ENCODE measurements at regions not wholly inside any gene's neighbourhood (a gene's known extent, or its start where the extent isn't known, plus 50 kb on each side); places are given as distances from the start of the nearest gene placed in this dataset.
"Not testable (repeated sequence)": the region's sequence is repeated elsewhere in the genome, so short reads cannot be mapped to it uniquely, and the experiment has no call there.

- Histone ChIP-seq H3K27ac (no peak overlapping the region), H3K27me3 (ENCODE audit: low read depth) (no peaks in the 10 kb centered on the region), H3K9me3 (no peaks in the 10 kb centered on the region), H3K4me1 (no peaks in the 10 kb centered on the region), H3K36me3 (no peaks in the 10 kb centered on the region), H3K4me3 (no peak overlapping the region)
- ATAC-seq (no peak), DNase-seq (no peak)
- no peak for TF ChIP-seq CTCF (IDR thresholded peaks at IDR 0.05)
- intact Hi-C loops (cut with DNase I) = no loop called here
These were observed 420.5 kb upstream of the KLF12 start for GRCh38 chr13:74554569-74555275.

GRCh38 chr13:74550039-74550438, 415.8 kb upstream of the KLF12 start:
- no peak for TF ChIP-seq CTCF (IDR thresholded peaks at IDR 0.05)
- no peak for ATAC-seq
- DNase-seq = no peak
- Histone ChIP-seq H3K27ac (no peak overlapping the region), H3K4me3 (no peak overlapping the region), H3K4me1 (no peaks in the 10 kb centered on the region), H3K27me3 (ENCODE audit: low read depth) (no peaks in the 10 kb centered on the region), H3K9me3 (no peaks in the 10 kb centered on the region), H3K36me3 (no peaks in the 10 kb centered on the region)
- intact Hi-C loops (cut with DNase I) = no loop called here

GRCh38 chr13:74536649-74537048, 402.4 kb upstream of the KLF12 start:
- DNase-seq; H3K27me3 ChIP-seq (ENCODE audit: low read depth); ATAC-seq; H3K4me3 ChIP-seq; H3K36me3 ChIP-seq; H3K27ac ChIP-seq; H3K4me1 ChIP-seq; H3K9me3 ChIP-seq; intact Hi-C loops (cut with DNase I): not testable (repeated sequence)

GRCh38 chr13:74533226-74533625, 399.0 kb upstream of the KLF12 start:
- intact Hi-C loops (cut with DNase I) = no loop called here
- no peak overlapping the region for H3K4me3 ChIP-seq
- H3K4me1 ChIP-seq = no peaks in the 10 kb centered on the region
- no peak overlapping the region for H3K27ac ChIP-seq
- ATAC-seq (no peak), DNase-seq (no peak)
- H3K27me3 ChIP-seq (ENCODE audit: low read depth) = no peaks in the 10 kb centered on the region
- no peaks in the 10 kb centered on the region for H3K36me3 ChIP-seq
- TF ChIP-seq CTCF (IDR thresholded peaks at IDR 0.05) = no peak
- H3K9me3 ChIP-seq = no peaks in the 10 kb centered on the region

- TF ChIP-seq CTCF (IDR thresholded peaks at IDR 0.05) = no peak
- no peak for DNase-seq
- H3K27me3 ChIP-seq (ENCODE audit: low read depth) = no peaks in the 10 kb centered on the region
- H3K9me3 ChIP-seq = no peaks in the 10 kb centered on the region
- H3K4me1 ChIP-seq = no peaks in the 10 kb centered on the region
- intact Hi-C loops (cut with DNase I) = no loop called here
- no peak for ATAC-seq
- H3K27ac ChIP-seq = no peak overlapping the region
- no peaks in the 10 kb centered on the region for H3K36me3 ChIP-seq
- no peak overlapping the region for H3K4me3 ChIP-seq
These were observed 395.8 kb upstream of the KLF12 start for GRCh38 chr13:74530011-74530410.

- Histone ChIP-seq H3K4me3 (no peak overlapping the region), H3K9me3 (no peaks in the 10 kb centered on the region), H3K36me3 (no peaks in the 10 kb centered on the region), H3K27me3 (ENCODE audit: low read depth) (no peaks in the 10 kb centered on the region), H3K4me1 (no peaks in the 10 kb centered on the region), H3K27ac (no peak overlapping the region)
- no peak for ATAC-seq
- no peak for TF ChIP-seq CTCF (IDR thresholded peaks at IDR 0.05)
- intact Hi-C loops (cut with DNase I) = no loop called here
- no peak for DNase-seq
These were observed 394.7 kb upstream of the KLF12 start for GRCh38 chr13:74528734-74529513.

Measured in lower lobe of right lung (tissue), 2 donors.